Endothelial cell of umbilical vein (primary cell): ENCODE measurements at regions not wholly inside any gene's neighbourhood (a gene's known extent, or its start where the extent isn't known, plus 50 kb on each side); places are given as distances from the start of the nearest gene placed in this dataset.

Experiments
- BruUV-seq: library from RNA; stranded (reverse); fragments of 400-500 nt; replicated peaks from 2 replicates; lab custom pipeline; 2021; lab: Mats Ljungman, UMichigan
- CTCF ChIA-PET: fragments of 300-600, 350-600 bp; sonication (Branson Sonifier 250); formaldehyde crosslinking; loops from one replicate; lab custom pipeline; 2021; ENCODE audit warnings: antibody characterized with exemption, inconsistent platforms; lab: Charles Lee
- POLR2A ChIA-PET: fragments of 300-600, 350-600 bp; sonication (Branson Sonifier 250); formaldehyde crosslinking; loops from one replicate; lab custom pipeline; 2021; ENCODE audit warnings: antibody characterized with exemption, inconsistent platforms; lab: Charles Lee
- DNase-seq: peaks from one replicate; pipeline ENCODE4 v3.0.0-alpha.2; 2011; ENCODE audit warnings: low read depth, low spot score
- FAIRE-seq: peaks from 2 replicates; lab custom pipeline; 2011; peaks lifted over from hg19 to GRCh38; lab: Jason Lieb, UNC
- H2AFZ ChIP-seq: 2 replicates; pipeline ENCODE4 v1.6.0; 2012; ENCODE audit warnings: low read depth, low read length, control low read depth, inconsistent platforms
- H3K27ac ChIP-seq: 2 replicates; pipeline ENCODE4 v1.5.1; 2011; ENCODE audit warnings: low read depth, mild to moderate bottlenecking, control low read depth, low read length, moderate library complexity; ENCODE audit not compliant: insufficient read depth
- H3K27me3 ChIP-seq, 2 experiments: 2 replicates each; pipeline versions ENCODE4 v1.6.0 to v1.6.1; 2011; ENCODE audit warnings: low read length in 2 of 2, mixed read lengths in 1 of 2; ENCODE audit not compliant: control insufficient read depth in 2 of 2, insufficient read depth in 2 of 2
- H3K36me3 ChIP-seq, 2 experiments: 2 replicates in 1 of 2; 3 replicates in 1 of 2; pipeline ENCODE4 v1.5.1; 2011; ENCODE audit warnings: low read length in 2 of 2, mild to moderate bottlenecking in 1 of 2, moderate library complexity in 1 of 2; ENCODE audit not compliant: control insufficient read depth in 2 of 2, insufficient read depth in 2 of 2; ENCODE audit errors: extremely low read depth in 1 of 2
- H3K4me1 ChIP-seq: 3 replicates; pipeline ENCODE4 v1.5.1; 2011; ENCODE audit warnings: mild to moderate bottlenecking, low read length; ENCODE audit not compliant: control insufficient read depth, insufficient read depth; ENCODE audit errors: extremely low read depth
- H3K4me2 ChIP-seq: 2 replicates; pipeline ENCODE4 v1.6.1; 2011; ENCODE audit warnings: low read length, control low read depth, mixed read lengths; ENCODE audit not compliant: insufficient read depth
- H3K4me3 ChIP-seq, 3 experiments: fragments of 200-600 bp in 1 of 3; sonication (generic), shearing (Covaris generic) in 1 of 3; replicated peaks in 1 of 3; 2 replicates each; pipeline ENCODE4 v1.5.1; 2011 to 2016; ENCODE audit warnings: control low read depth in 3 of 3, low read length in 3 of 3, mild to moderate bottlenecking in 2 of 3, inconsistent platforms in 1 of 3, low read depth in 1 of 3, moderate library complexity in 1 of 3; ENCODE audit not compliant: insufficient read depth in 1 of 3
- H3K79me2 ChIP-seq: 2 replicates; pipeline ENCODE4 v1.6.0; 2012; ENCODE audit warnings: low read length, inconsistent platforms; ENCODE audit not compliant: control insufficient read depth, insufficient read depth
- H3K9ac ChIP-seq: replicated peaks from 2 replicates; pipeline ENCODE3; 2011; ENCODE audit warnings: low read length, control low read depth; ENCODE audit not compliant: insufficient read depth; ENCODE audit errors: extremely low read depth
- H3K9me1 ChIP-seq: replicated peaks from 3 replicates; pipeline ENCODE4 v1.6.0; 2011; ENCODE audit warnings: mild to moderate bottlenecking, low read length; ENCODE audit not compliant: control insufficient read depth, insufficient read depth; ENCODE audit errors: extremely low read depth
- H3K9me3 ChIP-seq: replicated peaks from 2 replicates; pipeline ENCODE4 v1.5.1; 2012; ENCODE audit warnings: low read length, inconsistent platforms; ENCODE audit not compliant: control insufficient read depth, insufficient read depth
- H4K20me1 ChIP-seq: replicated peaks from 2 replicates; pipeline ENCODE3; 2011; ENCODE audit warnings: mild to moderate bottlenecking, low read length; ENCODE audit not compliant: control insufficient read depth, insufficient read depth; ENCODE audit errors: extremely low read depth
- EZH2 ChIP-seq: IDR thresholded peaks from 2 replicates; pipeline ENCODE4 v1.6.1; 2012; ENCODE audit warnings: borderline replicate concordance, low read depth, mild to moderate bottlenecking, moderate library complexity, low read length, inconsistent platforms; ENCODE audit not compliant: severe bottlenecking
- FOS ChIP-seq: IDR thresholded peaks from 2 replicates; pipeline ENCODE4 v1.6.1; 2011; ENCODE audit warnings: mild to moderate bottlenecking, low read length, moderate library complexity, borderline replicate concordance; ENCODE audit not compliant: insufficient read depth
- GATA2 ChIP-seq: IDR thresholded peaks from 2 replicates; pipeline ENCODE4 v1.7.0; 2011; ENCODE audit warnings: low read depth, mild to moderate bottlenecking, moderate library complexity, mixed read lengths, low read length; ENCODE audit not compliant: insufficient read length, insufficient read depth
- JUN ChIP-seq: IDR thresholded peaks from 2 replicates; pipeline ENCODE4 v1.6.1; 2011; ENCODE audit warnings: borderline replicate concordance, low read depth; ENCODE audit not compliant: insufficient read length, insufficient read depth
- MYC ChIP-seq: IDR thresholded peaks from one replicate; pipeline ENCODE4 v1.6.1; 2011; ENCODE audit warnings: mild to moderate bottlenecking, low read depth, low read length
- POLR2A ChIP-seq: IDR thresholded peaks from 2 replicates; pipeline ENCODE4 v1.6.1; 2012; ENCODE audit warnings: low read depth, mild to moderate bottlenecking, control low read depth, low read length
- POLR2AphosphoS5 ChIP-seq: IDR thresholded peaks from 2 replicates; pipeline ENCODE4 v1.6.1; 2012; ENCODE audit warnings: low read depth, mild to moderate bottlenecking, control low read depth, low read length, moderate library complexity; ENCODE audit not compliant: insufficient read depth
- dilution Hi-C: fragments of 300-500 bp; cut with MboI; formaldehyde crosslinking; loops from one replicate; pipeline ENCODE4 v1.15.0; 2019; ENCODE audit warnings: low sequenced_read_pairs; ENCODE audit not compliant: extremely low pct_ligation_motif_present
- intact Hi-C: fragments of 100-400 bp; cut with micrococcal nuclease; formaldehyde crosslinking; loops from one replicate; pipeline ENCODE4 v1.10.0; 2022
- TF ChIP-seq, protein P1 (sequence below): IDR thresholded peaks from 2 replicates; pipeline ENCODE4 v1.6.1; 2011; ENCODE audit not compliant: insufficient read depth, insufficient read length
- TF ChIP-seq, protein P2 (sequence below), 2 donors: IDR thresholded peaks; 1 replicate in 1 of 2; 2 replicates in 1 of 2; pipeline ENCODE4 v1.5.1; 2011; ENCODE audit warnings: low read length in 2 of 2, mild to moderate bottlenecking in 2 of 2, moderate library complexity in 2 of 2, control low read depth in 1 of 2, inconsistent platforms in 1 of 2, low read depth in 1 of 2; ENCODE audit not compliant: insufficient read depth in 1 of 2; ENCODE audit errors: extremely low read depth in 1 of 2

GRCh38 chr16:85284141-85284817, 172.0 kb upstream of the CIBAR2 start:
- Histone ChIP-seq H3K9ac (no peak overlapping the region), H2AFZ (no peak overlapping the region), H3K27ac (no peak overlapping the region), H3K79me2 (no peaks in the 10 kb centered on the region), H3K4me1 (no peaks in the 10 kb centered on the region), H3K4me3 (no peak overlapping the region), H3K9me1 (no peaks in the 10 kb centered on the region), H3K36me3 (no peaks in the 10 kb centered on the region), H3K4me2 (no peak overlapping the region), H3K27me3 (no peaks in the 10 kb centered on the region), H4K20me1 (no peaks in the 10 kb centered on the region), H3K9me3 (no peaks in the 10 kb centered on the region)
- TF ChIP-seq, protein P1, sequence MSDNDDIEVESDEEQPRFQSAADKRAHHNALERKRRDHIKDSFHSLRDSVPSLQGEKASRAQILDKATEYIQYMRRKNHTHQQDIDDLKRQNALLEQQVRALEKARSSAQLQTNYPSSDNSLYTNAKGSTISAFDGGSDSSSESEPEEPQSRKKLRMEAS = no peak
- intact Hi-C loops = no loop called here
- no peak for DNase-seq
- BruUV-seq = no TSS peak
- no peak for FAIRE-seq
- dilution Hi-C loops = no loop called here
- ChIA-PET CTCF (interaction anchor here (1.7 to 3.1 kb wide), 3 partner anchors 10 to 169 kb away, joined by 5 to 13 read pairs (median 8); no protein-coding TSS in a partner anchor), POLR2A (no interaction called here)

GRCh38 chr16:85285681-85286065, 173.4 kb upstream of the CIBAR2 start:
- no peaks in the 10 kb centered on the region for H3K79me2 ChIP-seq
- no peak overlapping the region for H3K9ac ChIP-seq
- H3K36me3 ChIP-seq = no peaks in the 10 kb centered on the region
- dilution Hi-C loops = no loop called here
- ChIA-PET CTCF (interaction anchor here (2.4 to 3.1 kb wide), 2 partner anchors 11 kb away, joined by 8 to 13 read pairs; no protein-coding TSS in a partner anchor), POLR2A (no interaction called here)
- no peaks in the 10 kb centered on the region for H3K4me1 ChIP-seq
- no peak overlapping the region for H3K4me3 ChIP-seq
- no peak overlapping the region for H2AFZ ChIP-seq
- no peak for TF ChIP-seq MYC
- TF ChIP-seq POLR2AphosphoS5 = no peak
- TF ChIP-seq, protein P2, sequence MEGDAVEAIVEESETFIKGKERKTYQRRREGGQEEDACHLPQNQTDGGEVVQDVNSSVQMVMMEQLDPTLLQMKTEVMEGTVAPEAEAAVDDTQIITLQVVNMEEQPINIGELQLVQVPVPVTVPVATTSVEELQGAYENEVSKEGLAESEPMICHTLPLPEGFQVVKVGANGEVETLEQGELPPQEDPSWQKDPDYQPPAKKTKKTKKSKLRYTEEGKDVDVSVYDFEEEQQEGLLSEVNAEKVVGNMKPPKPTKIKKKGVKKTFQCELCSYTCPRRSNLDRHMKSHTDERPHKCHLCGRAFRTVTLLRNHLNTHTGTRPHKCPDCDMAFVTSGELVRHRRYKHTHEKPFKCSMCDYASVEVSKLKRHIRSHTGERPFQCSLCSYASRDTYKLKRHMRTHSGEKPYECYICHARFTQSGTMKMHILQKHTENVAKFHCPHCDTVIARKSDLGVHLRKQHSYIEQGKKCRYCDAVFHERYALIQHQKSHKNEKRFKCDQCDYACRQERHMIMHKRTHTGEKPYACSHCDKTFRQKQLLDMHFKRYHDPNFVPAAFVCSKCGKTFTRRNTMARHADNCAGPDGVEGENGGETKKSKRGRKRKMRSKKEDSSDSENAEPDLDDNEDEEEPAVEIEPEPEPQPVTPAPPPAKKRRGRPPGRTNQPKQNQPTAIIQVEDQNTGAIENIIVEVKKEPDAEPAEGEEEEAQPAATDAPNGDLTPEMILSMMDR (IDR thresholded peaks at IDR 0.05; ENCODE audit: extremely low read depth in 1 of 2, insufficient read depth in 1 of 2, low read depth in 1 of 2, low read length in 2 of 2) = no peak
- TF ChIP-seq EZH2 = no peak
- TF ChIP-seq FOS = no peak
- no peak for TF ChIP-seq GATA2
- TF ChIP-seq, protein P1 = no peak
- TF ChIP-seq JUN = no peak
- TF ChIP-seq POLR2A = no peak
- intact Hi-C loops = no loop called here
- BruUV-seq = no TSS peak
- FAIRE-seq (no peak), DNase-seq (no peak)
- no peak overlapping the region for H3K27ac ChIP-seq
- H3K9me1 ChIP-seq = no peaks in the 10 kb centered on the region
- H4K20me1 ChIP-seq = no peaks in the 10 kb centered on the region
- H3K4me2 ChIP-seq = no peak overlapping the region
- H3K27me3 ChIP-seq = no peaks in the 10 kb centered on the region
- H3K9me3 ChIP-seq = no peaks in the 10 kb centered on the region
